Endothelial cell (in vitro differentiated cells): ENCODE measurements at regions not wholly inside any gene's neighbourhood (a gene's known extent, or its start where the extent isn't known, plus 50 kb on each side); places are given as distances from the start of the nearest gene placed in this dataset.

Experiments
- DNase-seq: peaks from one replicate; pipeline ENCODE4 v3.0.0; 2021; ENCODE audit warnings: low spot score
- H3K27ac Mint-ChIP-seq: one replicate; pipeline ENCODE4 v1.8.0; 2021; ENCODE audit warnings: mixed read lengths, inconsistent platforms; ENCODE audit not compliant: unreplicated experiment
- H3K27me3 Mint-ChIP-seq: one replicate; pipeline ENCODE4 v1.8.0; 2021; ENCODE audit warnings: mild to moderate bottlenecking, moderate library complexity, mixed read lengths, inconsistent platforms; ENCODE audit not compliant: unreplicated experiment
- H3K36me3 Mint-ChIP-seq: one replicate; pipeline ENCODE4 v1.8.0; 2021; ENCODE audit warnings: mild to moderate bottlenecking, low read depth, mixed read lengths, inconsistent platforms; ENCODE audit not compliant: unreplicated experiment
- H3K4me1 Mint-ChIP-seq: one replicate; pipeline ENCODE4 v1.8.0; 2021; ENCODE audit warnings: mild to moderate bottlenecking, mixed read lengths, inconsistent platforms; ENCODE audit not compliant: unreplicated experiment
- H3K4me3 Mint-ChIP-seq: one replicate; pipeline ENCODE4 v1.8.0; 2021; ENCODE audit warnings: mild to moderate bottlenecking, mixed read lengths, inconsistent platforms; ENCODE audit not compliant: unreplicated experiment
- H3K9me3 Mint-ChIP-seq: one replicate; pipeline ENCODE4 v1.8.0; 2021; ENCODE audit warnings: mixed read lengths, inconsistent platforms; ENCODE audit not compliant: unreplicated experiment
- CTCF ChIP-seq: fragments of 200-600 bp; sonication (generic); IDR thresholded peaks from one replicate; pipeline ENCODE4 v1.5.0; 2021; ENCODE audit warnings: antibody characterized with exemption; ENCODE audit not compliant: unreplicated experiment

DNA sequence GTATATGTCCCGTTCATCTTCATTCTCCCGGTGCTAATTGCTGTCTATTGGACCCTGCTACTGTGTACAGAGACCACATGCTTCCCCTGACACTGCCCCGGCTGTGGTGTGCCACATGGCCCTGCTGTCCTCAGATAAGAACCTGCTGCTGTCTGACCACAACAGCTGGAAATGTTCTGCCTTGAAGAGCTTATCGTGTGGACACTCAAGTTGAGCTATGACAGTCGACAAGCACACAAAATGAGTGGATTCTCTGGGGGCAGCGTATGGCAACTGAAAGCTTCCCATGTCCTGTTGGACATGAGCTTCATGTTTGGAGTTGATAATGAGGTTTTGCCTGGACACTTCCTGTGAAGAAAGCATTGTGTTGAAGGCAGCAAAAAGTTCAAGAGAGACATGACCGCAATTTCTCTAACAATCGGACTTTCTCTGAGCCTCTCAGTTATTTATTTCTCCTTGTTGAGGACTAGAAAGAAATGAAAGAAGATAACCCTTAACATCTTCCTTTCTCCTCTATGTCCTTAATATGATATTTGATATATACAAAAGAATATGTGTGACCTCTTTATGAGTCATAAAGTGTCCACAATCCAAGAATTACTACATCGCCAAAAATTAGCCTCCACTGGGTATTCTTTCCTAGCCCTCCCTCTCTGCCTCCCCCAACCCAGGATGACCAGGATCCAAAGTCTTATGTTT lies 187.1 kb upstream of the TCF21 start:
- no peak overlapping the region for H3K4me3 Mint-ChIP-seq
- no peak for DNase-seq
- H3K4me1 Mint-ChIP-seq = no peaks in the 10 kb centered on the region
- peaks cover 4% of the 10 kb centered on the region for H3K27me3 Mint-ChIP-seq
- no peak for TF ChIP-seq CTCF
- H3K36me3 Mint-ChIP-seq = no peaks in the 10 kb centered on the region
- H3K27ac Mint-ChIP-seq = no peak overlapping the region
- no peaks in the 10 kb centered on the region for H3K9me3 Mint-ChIP-seq

- Mint-ChIP-seq H3K36me3 (no peaks in the 10 kb centered on the region), H3K9me3 (no peaks in the 10 kb centered on the region), H3K27ac (no peak overlapping the region), H3K27me3 (peaks cover 3% of the 10 kb centered on the region), H3K4me3 (no peak overlapping the region), H3K4me1 (no peaks in the 10 kb centered on the region)
- DNase-seq = no peak
- TF ChIP-seq CTCF = no peak
Measured at GRCh38 chr6:133704371-133704770, 184.5 kb upstream of the TCF21 start.

DNA sequence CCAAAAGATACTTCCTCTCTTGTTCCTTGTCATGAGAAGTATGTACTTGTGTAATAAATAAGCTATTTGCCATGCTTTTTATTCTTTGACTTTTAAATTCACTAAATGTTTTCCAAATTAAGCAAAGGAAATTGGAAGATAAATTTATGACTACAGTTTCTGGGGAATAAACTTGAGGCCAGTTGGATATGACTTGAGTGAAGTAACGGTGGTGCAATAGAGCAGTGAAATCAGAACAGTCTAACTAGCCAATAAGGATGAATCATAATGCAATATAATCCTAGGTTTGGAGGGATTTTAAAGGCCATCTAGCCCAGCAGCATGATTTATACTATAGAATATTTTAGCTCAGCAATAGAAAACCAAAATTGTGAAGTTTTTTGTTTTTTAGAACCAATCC lies 183.8 kb upstream of the TCF21 start:
- Mint-ChIP-seq H3K27ac (no peak overlapping the region), H3K27me3 (peaks cover 3% of the 10 kb centered on the region), H3K4me1 (no peaks in the 10 kb centered on the region), H3K4me3 (no peak overlapping the region), H3K9me3 (no peaks in the 10 kb centered on the region), H3K36me3 (no peaks in the 10 kb centered on the region)
- TF ChIP-seq CTCF = no peak
- no peak for DNase-seq

- Mint-ChIP-seq H3K27me3 (peaks cover 3% of the 10 kb centered on the region), H3K4me1 (no peaks in the 10 kb centered on the region), H3K27ac (no peak overlapping the region), H3K4me3 (no peak overlapping the region), H3K36me3 (no peaks in the 10 kb centered on the region), H3K9me3 (no peaks in the 10 kb centered on the region)
- no peak for DNase-seq
- no peak for TF ChIP-seq CTCF
Measured at GRCh38 chr6:133705731-133706130, 183.2 kb upstream of the TCF21 start.

DNA sequence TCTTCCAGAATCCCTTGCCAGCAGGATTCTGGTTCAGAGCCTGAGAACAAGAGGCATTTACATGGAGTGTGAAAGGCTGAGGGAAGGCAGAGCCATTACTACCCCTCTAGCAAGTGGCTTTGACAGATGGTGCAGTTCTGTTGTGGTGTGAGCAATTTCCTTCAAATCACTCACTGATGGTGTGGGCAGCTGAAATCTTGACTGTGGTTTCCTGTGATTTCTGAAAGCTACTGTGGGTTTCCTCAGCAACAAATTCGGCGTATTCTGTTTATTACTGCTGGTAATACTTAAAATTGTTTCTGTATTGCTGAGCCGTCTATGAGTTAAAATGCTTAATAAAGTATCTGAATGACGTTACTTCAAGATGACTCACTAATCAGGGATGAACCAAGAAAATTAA lies 181.5 kb upstream of the TCF21 start:
- Mint-ChIP-seq H3K36me3 (no peaks in the 10 kb centered on the region), H3K4me1 (no peaks in the 10 kb centered on the region), H3K4me3 (no peak overlapping the region), H3K9me3 (no peaks in the 10 kb centered on the region), H3K27me3 (peaks cover 1% of the 10 kb centered on the region), H3K27ac (no peak overlapping the region)
- no peak for TF ChIP-seq CTCF
- no peak for DNase-seq
